NOMO-1 (cell line): ENCODE measurements at regions not wholly inside any gene's neighbourhood (a gene's known extent, or its start where the extent isn't known, plus 50 kb on each side); places are given as distances from the start of the nearest gene placed in this dataset.

Source experiments
- DNase-seq, 2 experiments: peaks; one replicate each; lab custom pipeline; 2025; ENCODE audit not compliant: unreplicated experiment in 2 of 2; lab: John Stamatoyannopoulos, UW

DNA sequence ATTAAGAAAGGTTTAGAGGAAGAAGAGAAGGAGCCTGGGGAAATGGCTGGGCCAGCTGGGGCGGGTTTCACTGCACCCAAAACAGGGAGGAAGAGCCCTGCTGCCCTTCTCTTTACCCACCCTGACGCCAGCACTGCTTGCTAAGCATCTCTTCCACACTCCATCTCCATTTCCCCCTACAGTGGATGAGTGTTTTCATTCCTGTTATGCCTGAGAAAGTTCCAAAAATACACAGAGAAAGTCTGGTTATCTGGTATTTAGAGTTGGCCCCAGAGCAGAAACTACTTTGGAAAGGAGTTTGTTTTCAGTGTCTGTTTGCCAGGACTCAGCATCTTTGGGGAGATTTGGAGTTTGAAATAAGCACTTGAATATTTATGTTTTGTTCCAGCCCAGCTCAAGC, 451.0 kb downstream of the SLC4A3 start:
- DNase-seq, result no peak

DNA sequence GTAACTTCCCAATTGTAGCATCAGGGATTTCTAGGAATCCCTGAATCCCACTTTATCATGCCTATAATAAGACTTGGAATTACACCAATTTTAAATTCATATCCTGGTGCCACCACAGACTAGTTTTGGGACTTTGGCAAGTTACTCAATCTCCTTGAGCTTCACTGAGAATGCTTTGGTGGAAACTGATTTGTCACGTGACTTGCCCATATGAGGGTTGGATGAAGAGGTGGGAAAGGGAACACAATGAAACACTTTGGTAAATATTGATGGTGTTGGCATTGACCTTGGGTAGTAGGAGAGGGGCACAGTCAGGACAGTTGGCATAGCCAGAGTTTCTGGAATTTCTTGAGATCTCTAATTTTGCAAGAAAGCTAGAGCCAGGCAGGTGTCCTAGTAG, 452.2 kb downstream of the SLC4A3 start:
- DNase-seq, result no peak

DNA sequence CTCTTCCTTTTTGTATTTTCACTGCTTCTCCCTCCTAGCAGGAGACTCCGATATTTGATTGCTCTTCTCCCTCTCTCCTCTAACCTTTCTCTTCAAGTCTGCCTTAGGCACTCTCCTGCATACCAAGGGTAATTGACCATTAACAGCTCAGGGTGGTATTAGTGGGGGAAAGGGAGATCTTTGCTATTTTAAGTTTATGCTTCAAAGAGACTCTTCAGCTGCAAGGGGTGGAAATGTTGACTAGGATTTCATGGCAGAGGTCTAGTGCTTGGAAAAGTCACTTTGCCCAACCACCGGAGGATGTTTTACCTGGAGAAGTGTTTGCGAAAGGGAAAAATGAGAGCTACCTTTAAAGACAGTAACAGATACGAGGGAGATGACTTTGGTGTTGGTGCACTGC, 453.7 kb downstream of the SLC4A3 start:
- DNase-seq, result no peak

DNA sequence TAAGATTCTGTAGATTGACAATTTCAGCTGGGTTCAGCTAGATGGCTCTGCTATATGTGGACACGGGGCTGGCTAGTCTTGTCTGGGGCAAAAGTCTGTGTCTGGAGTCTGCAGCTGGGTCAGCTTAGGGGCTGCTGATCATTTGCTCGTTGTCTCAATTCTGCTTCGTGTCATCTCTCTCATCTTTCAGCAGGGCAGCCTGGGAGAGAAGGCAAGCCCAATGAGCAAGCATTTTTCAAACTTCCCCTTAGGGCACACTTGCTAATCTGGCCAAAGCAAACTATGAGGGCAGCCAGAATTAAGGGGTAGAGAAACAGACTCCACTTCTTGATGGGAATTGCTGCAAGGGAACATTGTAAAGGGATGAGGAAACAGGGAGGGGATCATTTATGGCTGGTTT, 462.6 kb downstream of the SLC4A3 start:
- peak; percentile 6 to 7 for DNase-seq

DNA sequence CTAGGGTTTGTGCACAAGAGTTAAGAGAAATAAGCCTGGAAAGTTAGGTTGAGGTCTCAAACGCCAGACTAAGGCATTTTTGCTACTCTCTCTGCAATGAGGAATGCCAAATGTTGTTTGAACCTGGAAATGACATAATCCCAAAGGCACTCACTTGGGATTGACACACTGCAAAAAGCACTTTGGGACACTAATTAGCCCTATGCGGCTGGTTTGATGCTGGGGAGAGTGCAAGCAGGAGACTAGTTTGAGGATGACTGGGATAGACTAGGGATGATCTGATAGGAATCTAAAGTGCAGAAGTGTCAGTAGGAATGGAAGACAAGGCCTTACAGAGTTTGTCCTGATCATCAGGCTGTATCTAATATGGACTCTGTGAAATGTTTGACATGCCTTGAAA, 469.0 kb downstream of the SLC4A3 start:
- DNase-seq, result no peak

DNA sequence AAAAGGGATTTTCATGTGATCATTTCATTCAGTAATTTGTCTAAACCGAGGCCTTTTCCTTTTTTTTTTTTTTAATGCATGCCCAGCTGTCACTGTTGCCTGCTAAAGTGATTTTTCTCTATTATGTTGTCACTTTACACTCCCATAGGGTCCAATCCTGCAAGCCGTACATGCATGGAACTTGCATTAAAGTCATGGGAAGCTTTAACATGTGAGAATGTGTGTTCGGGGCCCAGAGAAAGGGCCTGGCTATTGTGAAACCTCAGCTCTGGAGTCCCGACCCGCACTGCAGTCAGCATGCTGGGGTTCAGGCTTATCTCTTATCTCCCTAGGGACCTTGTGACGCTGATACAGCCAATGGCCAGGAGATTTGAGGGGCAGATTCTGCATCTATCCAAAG, 474.6 kb downstream of the SLC4A3 start:
- DNase-seq, result no peak

DNA sequence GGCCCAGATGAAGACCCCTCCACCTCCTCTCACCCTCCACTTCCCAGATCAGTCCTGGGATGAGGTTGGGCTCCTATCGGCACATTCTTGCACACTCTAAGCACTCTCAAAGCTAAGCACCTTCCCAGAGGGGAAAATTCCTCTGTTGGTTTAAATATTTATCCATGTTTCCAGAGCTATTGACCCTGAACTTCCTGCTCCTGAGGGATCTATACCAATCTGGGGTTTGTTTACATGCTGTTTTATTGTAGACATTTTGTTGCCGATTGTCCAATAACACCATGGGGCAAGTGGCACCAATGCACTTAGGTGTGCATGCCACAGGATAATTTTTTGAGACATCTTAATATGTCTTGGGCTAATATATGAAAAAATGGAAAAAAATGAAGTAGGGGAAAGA, 476.2 kb downstream of the SLC4A3 start:
- DNase-seq, result no peak

DNA sequence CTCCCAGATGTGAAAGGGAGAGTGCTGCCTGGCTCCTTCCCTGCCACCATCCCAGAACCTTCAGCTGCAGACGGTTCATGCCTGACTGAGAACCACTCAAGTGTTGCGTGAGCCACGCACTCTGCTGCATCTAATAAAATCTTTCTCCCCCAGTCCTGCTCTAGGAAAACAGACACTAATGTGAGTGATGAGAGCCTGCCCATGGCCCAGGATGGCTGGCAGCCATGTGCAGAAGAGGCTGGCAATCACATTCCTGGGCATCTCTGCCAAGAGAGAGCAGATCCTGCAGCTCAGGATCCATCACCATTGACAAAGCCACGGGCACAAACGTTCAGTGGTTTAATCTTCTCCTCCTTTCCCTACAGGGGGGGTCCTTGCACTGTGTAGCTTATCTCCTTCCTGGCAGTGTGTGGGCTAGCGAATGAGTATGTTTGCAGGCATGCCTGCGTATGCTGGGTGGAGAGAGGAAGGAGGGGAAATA, 477.5 kb downstream of the SLC4A3 start:
- DNase-seq, result no peak

DNA sequence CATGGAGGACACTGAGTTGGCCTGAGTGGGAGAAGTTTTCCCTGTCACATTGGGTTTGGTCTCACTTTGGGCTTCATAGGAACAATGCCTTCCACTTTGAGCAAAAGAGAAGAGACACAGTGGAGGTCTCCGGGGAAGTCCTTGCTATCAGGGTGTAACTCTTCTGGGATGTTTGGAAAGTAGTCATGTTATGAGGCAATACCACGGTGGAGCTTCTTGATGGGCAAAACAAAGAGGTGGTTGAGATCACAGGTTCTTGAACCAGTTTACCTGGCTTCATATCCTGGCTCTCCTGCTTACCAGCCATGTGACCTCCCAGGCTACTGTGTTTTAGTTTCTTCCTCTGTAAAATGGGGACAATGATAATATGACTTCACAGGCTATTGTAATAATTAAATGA, 478.6 kb downstream of the SLC4A3 start:
- no peak for DNase-seq

DNA sequence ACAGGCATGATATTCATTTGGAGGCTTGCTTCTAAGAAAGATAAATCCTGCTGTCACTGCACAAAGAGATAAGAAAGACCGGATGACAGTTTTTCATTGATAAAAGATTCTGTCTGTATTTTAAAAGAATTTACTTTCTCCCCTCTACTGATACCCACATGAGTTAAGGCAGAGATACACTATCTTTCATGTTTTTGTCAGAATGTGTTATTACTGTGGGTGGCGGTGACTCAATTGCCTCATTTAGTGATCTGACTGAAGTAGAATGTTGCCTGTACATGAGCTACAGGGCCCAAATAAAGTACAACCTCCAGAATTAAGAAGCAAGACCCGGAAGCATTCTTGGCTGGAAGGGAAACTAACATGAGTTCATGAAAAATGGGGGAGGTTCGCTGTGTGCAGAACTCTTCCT, 480.0 kb downstream of the SLC4A3 start:
- no peak for DNase-seq

DNA sequence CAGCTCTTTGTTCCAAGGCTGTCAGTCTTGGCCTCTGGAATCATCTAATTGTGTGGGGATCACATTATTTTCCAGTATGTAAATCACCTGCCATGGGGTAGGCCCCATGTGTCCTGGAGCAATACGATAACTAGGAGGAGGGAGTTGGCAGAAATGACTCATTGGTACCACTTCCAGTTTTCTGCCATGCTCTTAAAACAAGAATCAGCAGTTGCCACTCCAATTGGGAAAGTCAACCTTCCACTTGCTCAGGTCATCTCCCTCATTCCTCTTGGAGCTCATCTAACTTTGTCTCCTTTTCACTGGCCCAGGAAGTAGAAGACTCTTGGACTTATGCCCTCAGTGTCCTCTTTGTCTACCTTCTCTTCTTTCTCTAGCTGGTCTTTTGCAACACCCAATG, 487.0 kb downstream of the SLC4A3 start:
- DNase-seq, result no peak

DNA sequence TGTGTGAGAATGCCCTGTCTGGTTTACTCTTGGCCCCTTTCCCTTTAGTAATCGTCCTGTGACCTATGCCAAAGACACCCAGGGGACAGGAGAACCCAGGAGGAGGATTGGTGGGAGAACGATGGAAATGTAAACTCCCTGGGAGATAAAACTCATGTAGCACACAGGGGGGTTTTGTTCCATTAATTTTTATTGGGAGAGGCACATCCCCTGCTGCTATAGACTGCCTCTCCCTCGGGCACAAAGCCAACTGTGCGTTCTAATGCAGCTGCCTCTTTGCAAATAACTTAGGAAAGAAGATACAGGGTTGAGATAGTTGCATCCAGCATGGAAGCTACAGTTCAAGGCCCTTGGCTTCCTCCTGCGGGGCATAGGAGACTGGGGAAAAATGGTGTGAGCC, 489.6 kb downstream of the SLC4A3 start:
- DNase-seq, result no peak

DNA sequence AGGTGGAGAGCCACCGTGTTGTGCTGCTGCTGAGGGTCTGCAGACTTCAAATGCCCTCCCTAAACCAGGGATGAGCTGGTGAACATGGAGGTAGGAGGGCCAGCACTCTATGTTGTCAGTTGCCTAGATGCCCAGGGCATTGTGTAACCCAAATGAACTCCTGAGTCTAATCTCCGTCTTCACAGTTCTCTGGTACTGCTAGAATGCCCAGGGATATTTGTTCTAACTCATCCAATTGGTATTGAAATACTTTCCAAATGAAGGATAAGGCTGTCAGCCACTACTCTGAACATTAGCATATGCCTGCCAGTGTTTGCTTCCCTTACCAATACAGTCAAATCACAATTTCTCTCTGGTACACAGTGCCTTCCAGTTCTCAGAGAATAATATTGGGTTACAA, 492.6 kb downstream of the SLC4A3 start:
- DNase-seq, result no peak

DNA sequence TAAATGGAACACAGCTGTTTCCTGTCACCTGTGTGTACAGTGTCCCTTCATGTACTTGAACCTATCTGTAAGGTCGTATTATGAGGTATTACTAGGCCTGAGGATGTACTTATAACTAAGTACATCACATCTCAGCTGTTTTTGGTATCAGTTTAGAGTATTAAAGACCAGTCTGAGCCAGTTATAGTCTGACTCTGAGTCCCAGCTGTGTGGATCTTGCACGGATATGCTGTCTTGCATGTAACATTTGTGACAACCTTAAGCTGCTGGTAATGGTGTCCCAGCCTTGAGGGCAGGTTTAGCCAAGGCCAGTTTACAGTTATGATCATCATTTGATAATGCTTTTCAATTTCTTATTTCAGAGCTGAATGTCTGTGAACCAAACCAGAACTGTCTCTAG, 496.3 kb downstream of the SLC4A3 start:
- DNase-seq, result no peak

DNA sequence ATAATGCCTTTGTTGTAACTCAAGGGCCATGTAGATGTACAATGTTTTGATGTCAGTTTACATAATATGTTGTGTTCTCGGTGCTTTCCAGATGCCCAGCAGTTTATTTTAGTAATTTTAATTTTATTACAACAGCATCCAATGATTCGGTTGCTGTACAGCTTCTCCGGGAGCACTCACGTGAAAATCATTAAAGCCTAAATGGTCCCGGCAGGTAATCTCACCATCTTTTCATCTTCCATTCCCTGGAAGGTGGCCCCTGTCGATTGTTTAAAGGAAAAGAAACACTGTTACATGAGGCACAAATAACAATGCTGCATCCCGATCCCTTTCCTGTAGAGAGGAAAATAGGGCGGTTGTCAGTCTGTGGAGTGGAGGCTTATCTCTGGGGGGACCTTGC, 498.1 kb downstream of the SLC4A3 start:
- no peak for DNase-seq

DNA sequence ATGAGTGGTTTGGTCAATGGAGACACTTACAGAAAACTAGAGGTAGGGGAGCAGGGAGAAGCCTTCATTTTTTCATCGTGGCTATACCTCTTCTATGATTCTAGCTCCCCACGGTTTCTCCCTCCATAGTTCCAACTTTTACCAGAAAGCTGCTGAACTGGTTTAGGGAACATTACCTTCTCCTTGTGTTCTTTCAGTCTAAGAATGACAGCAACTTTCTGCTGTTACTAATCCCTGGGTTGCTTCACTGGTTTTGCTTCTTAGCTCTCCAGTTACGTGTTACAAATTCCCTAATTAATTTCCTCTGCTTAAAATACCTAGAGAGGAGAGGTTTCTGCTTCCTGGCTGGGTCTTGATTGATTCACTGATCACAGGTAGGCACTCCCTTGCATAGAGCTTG, 499.9 kb downstream of the SLC4A3 start:
- no peak for DNase-seq

DNA sequence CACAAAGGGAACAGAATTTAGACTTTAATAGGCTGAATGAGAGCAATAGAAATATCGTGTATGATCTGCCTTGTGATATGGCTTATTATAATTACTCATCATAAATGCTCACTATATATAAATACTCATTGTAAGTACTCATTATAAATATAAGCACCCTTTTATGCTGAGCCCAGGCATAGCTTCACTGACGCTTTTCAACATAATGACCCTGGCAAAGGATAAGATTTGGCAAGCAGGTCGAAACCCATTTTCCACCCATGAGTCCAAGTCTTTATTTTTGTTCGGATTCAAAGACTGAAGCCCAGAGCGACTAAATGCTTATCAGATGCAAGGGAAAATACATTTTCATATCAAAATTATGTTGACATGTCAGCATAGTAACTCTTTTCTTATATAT, 500.4 kb downstream of the SLC4A3 start:
- DNase-seq, result no peak

DNA sequence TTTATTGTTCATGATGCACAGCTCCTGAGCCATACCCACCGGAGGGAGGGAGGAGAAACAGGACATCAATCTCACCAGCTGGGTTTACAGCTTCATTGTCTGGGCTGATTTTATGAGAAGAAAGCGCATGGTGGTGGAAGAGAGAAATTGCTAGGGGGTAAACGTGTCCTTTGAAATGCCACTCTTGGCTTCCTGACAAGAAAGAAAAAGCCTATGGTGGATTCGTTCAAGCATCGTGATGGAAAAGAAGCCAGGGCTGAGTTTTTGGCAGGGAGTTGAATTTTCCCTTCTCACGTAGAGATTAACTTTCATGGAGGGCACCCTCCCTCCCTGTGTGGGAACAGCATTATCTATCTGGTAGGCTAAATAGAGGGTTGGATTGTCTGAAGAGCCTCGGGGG, 502.0 kb downstream of the SLC4A3 start:
- DNase-seq, result no peak

DNA sequence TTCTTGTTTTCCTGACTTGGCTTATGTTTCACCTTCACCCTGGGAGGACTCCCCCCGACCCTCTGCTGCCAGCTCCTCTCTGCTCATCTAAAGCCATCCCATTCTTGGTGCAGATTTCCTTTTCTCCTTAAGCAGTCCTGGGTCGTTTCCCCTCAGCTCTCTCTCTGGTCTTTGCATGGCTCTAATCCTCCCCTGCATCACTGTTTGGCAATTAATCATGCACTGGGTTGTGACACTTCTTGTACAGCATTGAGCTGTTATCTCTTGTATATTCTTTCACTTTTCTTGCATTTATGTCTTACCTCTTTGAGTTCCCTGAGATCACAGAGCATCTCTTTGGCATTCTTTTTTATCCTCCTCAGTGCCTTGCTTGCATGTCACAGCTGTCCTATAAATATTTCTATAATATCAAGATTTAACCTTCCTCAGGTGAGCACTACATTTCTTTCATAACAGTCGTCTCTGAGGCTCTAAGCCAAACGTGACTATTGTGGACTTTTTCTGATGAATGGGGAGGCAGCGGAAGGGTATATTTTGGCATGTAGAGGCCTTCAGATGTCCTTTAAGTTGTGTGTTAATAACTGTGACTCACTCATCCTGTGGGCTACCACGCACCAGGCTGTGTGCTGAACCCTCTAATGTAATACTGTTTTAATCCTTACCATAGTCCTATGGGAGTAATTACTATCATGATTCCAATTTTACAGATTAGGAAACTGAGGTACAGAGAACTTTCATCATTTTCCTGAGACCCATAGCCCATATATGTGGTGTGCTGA, 507.5 kb downstream of the SLC4A3 start:
- no peak for DNase-seq

DNA sequence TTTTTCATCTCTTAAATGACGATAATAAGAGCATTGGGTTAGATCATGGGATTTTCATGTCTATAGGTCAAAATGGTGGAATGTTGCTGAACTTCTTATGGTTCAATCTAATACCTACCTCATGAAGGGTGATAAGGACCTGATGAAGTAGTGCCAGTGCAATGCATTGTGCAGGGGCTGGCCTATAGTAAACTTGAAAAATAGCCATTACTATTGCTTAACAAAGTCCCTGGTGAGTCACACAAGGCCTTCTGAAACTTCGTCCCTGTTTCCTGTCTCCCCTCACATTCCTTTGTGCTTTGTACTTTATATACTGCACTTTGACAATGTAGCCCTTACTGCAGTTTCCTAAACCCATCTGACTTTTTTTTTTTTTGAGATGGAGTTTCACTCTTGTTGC, 515.9 kb downstream of the SLC4A3 start:
- DNase-seq, result no peak

DNA sequence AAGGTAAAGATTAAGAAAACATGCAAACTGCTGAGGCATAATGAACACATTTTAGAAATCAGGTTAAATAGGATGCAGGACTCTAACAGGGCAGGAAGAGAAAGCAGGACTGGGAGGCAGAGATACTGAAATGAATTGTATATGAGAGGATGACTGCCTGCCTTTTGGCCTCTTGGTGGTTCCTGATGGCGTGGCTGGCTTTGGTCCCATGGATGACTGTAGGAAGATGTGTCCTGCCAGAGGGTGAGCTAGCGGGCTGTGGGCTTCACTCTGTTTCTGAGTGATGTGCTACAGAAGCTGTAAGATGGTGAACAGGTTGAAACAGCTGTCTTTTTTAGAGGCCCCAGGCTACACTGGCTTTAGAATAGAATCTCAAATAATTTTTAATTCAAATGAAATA, 517.0 kb downstream of the SLC4A3 start:
- DNase-seq, result no peak

DNA sequence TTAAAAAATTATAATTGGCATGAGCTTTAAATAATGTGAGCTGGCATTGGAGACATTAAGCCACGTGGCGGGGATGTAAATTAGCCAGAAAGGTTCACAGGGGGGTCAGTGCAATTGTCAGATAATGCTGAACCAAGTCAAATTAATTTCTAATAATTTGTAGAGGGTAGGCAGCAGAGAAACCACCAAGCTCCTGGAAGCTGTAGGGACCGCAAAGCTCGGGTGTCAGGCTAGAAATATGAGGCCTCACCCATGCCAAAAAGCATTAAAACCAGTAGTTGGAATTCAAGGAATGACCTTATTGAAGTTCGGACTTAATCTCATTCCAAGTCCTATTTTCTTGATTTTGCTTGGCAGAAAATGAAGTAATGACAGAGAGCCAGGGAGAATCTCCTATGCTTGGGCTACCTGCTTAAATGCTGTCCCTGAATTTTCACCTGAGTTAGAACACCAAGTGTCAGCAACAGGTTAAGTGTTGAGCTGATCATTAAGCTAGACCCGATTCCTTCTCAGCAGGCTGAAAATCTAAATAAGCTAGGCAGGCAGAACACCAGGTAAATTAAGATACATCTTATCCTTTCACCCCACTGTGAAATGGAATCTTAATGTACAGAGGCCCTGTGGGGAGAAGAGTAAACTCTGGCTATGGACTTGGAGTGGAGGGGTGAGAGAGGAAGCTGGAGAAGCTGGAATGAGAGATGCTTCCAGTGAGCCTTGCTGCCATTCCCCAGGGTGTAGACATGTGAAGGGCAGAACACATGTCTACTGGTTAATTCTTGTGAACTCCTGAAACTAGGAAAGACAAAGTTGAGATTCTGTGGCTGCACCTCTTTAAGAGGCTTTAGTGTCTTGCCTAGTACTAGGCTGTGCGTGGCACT, 520.0 kb downstream of the SLC4A3 start:
- DNase-seq, result no peak
